ENCODE measurements at regions not wholly inside any gene's neighbourhood (a gene's known extent, or its start where the extent isn't known, plus 50 kb on each side); places are given as distances from the start of the nearest gene placed in this dataset.

- Histone ChIP-seq H3K9me3 (replicated peaks; ENCODE audit: control insufficient read depth, insufficient read depth, low read depth, low read length) (no peaks in the 10 kb centered on the region), H4K20me1 (replicated peaks; ENCODE audit: control insufficient read depth, insufficient read depth, low read length) (no peaks in the 10 kb centered on the region), H3K79me2 (ENCODE audit: control insufficient read depth, insufficient read depth, low read length) (no peaks in the 10 kb centered on the region), H3K27me3 (ENCODE audit: control insufficient read depth in 2 of 2, insufficient read depth in 2 of 2, low read length in 2 of 2) (no peaks in the 10 kb centered on the region; a peak in 1 of 5 replicates), H3K9ac (ENCODE audit: insufficient read depth in 1 of 2, low read depth in 2 of 2, low read length in 2 of 2) (no peak overlapping the region), H2AFZ (ENCODE audit: low read depth, low read length) (no peak overlapping the region), H3K9me1 (ENCODE audit: control insufficient read depth, insufficient read depth, low read length) (no peaks in the 10 kb centered on the region), H3K4me1 (replicated peaks in 1 of 2; ENCODE audit: control insufficient read depth in 2 of 2, insufficient read depth in 2 of 2, low read length in 2 of 2) (no peaks in the 10 kb centered on the region), H3K4me2 (ENCODE audit: insufficient read depth, low read length) (no peak overlapping the region), H3K27ac (ENCODE audit: extremely low read depth, low read depth, low read length) (no peak overlapping the region), H3K4me3 (no peak overlapping the region), H3K36me3 (ENCODE audit: control insufficient read depth, insufficient read depth, low read length) (no peaks in the 10 kb centered on the region)
- DNase-seq (ENCODE audit: extremely low read depth in 1 of 4, low spot score in 3 of 4) (no peak), ATAC-seq (no peak), FAIRE-seq (no peak)
- 0% methylated on average over 6 of the region's 9 CpGs for WGBS (ENCODE audit: insufficient coverage, low coverage, missing lambda C conversion rate)
- POLR2A ChIA-PET = no interaction called here
- CTCF ChIA-PET (ENCODE audit: low intra/inter-chr PET ratio) = no interaction called here
- no peak for TF ChIP-seq NR0B1 (IDR thresholded peaks at IDR 0.05; ENCODE audit: partially characterized antibody)
- TF ChIP-seq ZNF696 (CRISPR knock-in tag; conservative IDR thresholded peaks at IDR 0.05) = no peak
- no peak for TF ChIP-seq ZNF431 (CRISPR knock-in tag; IDR thresholded peaks at IDR 0.05)
- TF ChIP-seq, protein P1, sequence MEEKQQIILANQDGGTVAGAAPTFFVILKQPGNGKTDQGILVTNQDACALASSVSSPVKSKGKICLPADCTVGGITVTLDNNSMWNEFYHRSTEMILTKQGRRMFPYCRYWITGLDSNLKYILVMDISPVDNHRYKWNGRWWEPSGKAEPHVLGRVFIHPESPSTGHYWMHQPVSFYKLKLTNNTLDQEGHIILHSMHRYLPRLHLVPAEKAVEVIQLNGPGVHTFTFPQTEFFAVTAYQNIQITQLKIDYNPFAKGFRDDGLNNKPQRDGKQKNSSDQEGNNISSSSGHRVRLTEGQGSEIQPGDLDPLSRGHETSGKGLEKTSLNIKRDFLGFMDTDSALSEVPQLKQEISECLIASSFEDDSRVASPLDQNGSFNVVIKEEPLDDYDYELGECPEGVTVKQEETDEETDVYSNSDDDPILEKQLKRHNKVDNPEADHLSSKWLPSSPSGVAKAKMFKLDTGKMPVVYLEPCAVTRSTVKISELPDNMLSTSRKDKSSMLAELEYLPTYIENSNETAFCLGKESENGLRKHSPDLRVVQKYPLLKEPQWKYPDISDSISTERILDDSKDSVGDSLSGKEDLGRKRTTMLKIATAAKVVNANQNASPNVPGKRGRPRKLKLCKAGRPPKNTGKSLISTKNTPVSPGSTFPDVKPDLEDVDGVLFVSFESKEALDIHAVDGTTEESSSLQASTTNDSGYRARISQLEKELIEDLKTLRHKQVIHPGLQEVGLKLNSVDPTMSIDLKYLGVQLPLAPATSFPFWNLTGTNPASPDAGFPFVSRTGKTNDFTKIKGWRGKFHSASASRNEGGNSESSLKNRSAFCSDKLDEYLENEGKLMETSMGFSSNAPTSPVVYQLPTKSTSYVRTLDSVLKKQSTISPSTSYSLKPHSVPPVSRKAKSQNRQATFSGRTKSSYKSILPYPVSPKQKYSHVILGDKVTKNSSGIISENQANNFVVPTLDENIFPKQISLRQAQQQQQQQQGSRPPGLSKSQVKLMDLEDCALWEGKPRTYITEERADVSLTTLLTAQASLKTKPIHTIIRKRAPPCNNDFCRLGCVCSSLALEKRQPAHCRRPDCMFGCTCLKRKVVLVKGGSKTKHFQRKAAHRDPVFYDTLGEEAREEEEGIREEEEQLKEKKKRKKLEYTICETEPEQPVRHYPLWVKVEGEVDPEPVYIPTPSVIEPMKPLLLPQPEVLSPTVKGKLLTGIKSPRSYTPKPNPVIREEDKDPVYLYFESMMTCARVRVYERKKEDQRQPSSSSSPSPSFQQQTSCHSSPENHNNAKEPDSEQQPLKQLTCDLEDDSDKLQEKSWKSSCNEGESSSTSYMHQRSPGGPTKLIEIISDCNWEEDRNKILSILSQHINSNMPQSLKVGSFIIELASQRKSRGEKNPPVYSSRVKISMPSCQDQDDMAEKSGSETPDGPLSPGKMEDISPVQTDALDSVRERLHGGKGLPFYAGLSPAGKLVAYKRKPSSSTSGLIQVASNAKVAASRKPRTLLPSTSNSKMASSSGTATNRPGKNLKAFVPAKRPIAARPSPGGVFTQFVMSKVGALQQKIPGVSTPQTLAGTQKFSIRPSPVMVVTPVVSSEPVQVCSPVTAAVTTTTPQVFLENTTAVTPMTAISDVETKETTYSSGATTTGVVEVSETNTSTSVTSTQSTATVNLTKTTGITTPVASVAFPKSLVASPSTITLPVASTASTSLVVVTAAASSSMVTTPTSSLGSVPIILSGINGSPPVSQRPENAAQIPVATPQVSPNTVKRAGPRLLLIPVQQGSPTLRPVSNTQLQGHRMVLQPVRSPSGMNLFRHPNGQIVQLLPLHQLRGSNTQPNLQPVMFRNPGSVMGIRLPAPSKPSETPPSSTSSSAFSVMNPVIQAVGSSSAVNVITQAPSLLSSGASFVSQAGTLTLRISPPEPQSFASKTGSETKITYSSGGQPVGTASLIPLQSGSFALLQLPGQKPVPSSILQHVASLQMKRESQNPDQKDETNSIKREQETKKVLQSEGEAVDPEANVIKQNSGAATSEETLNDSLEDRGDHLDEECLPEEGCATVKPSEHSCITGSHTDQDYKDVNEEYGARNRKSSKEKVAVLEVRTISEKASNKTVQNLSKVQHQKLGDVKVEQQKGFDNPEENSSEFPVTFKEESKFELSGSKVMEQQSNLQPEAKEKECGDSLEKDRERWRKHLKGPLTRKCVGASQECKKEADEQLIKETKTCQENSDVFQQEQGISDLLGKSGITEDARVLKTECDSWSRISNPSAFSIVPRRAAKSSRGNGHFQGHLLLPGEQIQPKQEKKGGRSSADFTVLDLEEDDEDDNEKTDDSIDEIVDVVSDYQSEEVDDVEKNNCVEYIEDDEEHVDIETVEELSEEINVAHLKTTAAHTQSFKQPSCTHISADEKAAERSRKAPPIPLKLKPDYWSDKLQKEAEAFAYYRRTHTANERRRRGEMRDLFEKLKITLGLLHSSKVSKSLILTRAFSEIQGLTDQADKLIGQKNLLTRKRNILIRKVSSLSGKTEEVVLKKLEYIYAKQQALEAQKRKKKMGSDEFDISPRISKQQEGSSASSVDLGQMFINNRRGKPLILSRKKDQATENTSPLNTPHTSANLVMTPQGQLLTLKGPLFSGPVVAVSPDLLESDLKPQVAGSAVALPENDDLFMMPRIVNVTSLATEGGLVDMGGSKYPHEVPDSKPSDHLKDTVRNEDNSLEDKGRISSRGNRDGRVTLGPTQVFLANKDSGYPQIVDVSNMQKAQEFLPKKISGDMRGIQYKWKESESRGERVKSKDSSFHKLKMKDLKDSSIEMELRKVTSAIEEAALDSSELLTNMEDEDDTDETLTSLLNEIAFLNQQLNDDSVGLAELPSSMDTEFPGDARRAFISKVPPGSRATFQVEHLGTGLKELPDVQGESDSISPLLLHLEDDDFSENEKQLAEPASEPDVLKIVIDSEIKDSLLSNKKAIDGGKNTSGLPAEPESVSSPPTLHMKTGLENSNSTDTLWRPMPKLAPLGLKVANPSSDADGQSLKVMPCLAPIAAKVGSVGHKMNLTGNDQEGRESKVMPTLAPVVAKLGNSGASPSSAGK (IDR thresholded peaks at IDR 0.05) = no peak
- no peak for TF ChIP-seq HBP1 (CRISPR knock-in tag; IDR thresholded peaks at IDR 0.05)
- intact Hi-C loops (cut with micrococcal nuclease) = no loop called here
- BruUV-seq (replicated peaks) = no TSS peak
- in situ Hi-C loops (cut with MboI) = no loop called here
Observed at GRCh38 chr14:94699831-94700230, 70.1 kb downstream of the GSC start.
